GM21390 (cell line): ENCODE measurements at regions not wholly inside any gene's neighbourhood (a gene's known extent, or its start where the extent isn't known, plus 50 kb on each side); places are given as distances from the start of the nearest gene placed in this dataset.
"Not testable (repeated sequence)": the region's sequence is repeated elsewhere in the genome, so short reads cannot be mapped to it uniquely, and the experiment has no call there.

Experiments used
- ATAC-seq: cut with Tn5 transposase; IDR thresholded peaks from one replicate; pipeline ENCODE4 v1.9.1; 2021; ENCODE audit not compliant: unreplicated experiment

- ATAC-seq: no peak
These were observed 199.0 kb downstream of the RNF144B start for GRCh38 chr6:18586133-18586532.

GRCh38 chr6:18595774-18596530 is 208.8 kb downstream of the RNF144B start:
- ATAC-seq: peak; percentile 88

- peak; percentile 14 for ATAC-seq
These were observed 209.3 kb downstream of the RNF144B start for GRCh38 chr6:18596531-18596835.

GRCh38 chr6:18598551-18599264 is 211.6 kb downstream of the RNF144B start:
- ATAC-seq: no peak

- ATAC-seq: no peak
These were observed 213.1 kb downstream of the RNF144B start for GRCh38 chr6:18600255-18600654.

GRCh38 chr6:18601516-18602020 is 214.4 kb downstream of the RNF144B start:
- no peak for ATAC-seq

GRCh38 chr6:18602931-18603330 is 215.8 kb downstream of the RNF144B start:
- ATAC-seq: no peak

- no peak for ATAC-seq
These were observed 216.2 kb downstream of the RNF144B start for GRCh38 chr6:18603361-18603760.

- ATAC-seq: no peak
These were observed 218.7 kb downstream of the RNF144B start for GRCh38 chr6:18605841-18606240.

GRCh38 chr6:18609715-18610114 is 222.6 kb downstream of the RNF144B start:
- no peak for ATAC-seq

GRCh38 chr6:18613319-18613925 is 226.3 kb downstream of the RNF144B start:
- no peak for ATAC-seq

GRCh38 chr6:18629571-18629970 is 242.4 kb downstream of the RNF144B start:
- ATAC-seq: no peak

GRCh38 chr6:18632670-18633410 is 245.7 kb downstream of the RNF144B start:
- ATAC-seq: no peak

GRCh38 chr6:18634912-18635311 is 247.8 kb downstream of the RNF144B start:
- ATAC-seq: no peak

- no peak for ATAC-seq
These were observed 253.0 kb downstream of the RNF144B start for GRCh38 chr6:18640134-18640533.

- no peak for ATAC-seq
These were observed 253.6 kb downstream of the RNF144B start for GRCh38 chr6:18640754-18641153.

GRCh38 chr6:18654821-18655220 is 267.7 kb downstream of the RNF144B start:
- ATAC-seq: no peak

GRCh38 chr6:18656506-18656905 is 269.4 kb downstream of the RNF144B start:
- ATAC-seq: no peak

- not testable (repeated sequence) for ATAC-seq
These were observed 272.8 kb downstream of the RNF144B start for GRCh38 chr6:18659994-18660393.

- ATAC-seq: no peak
These were observed 275.9 kb downstream of the RNF144B start for GRCh38 chr6:18663011-18663410.

GRCh38 chr6:18664401-18664800 is 277.3 kb downstream of the RNF144B start:
- no peak for ATAC-seq
